ENCODE measurements at regions not wholly inside any gene's neighbourhood (a gene's known extent, or its start where the extent isn't known, plus 50 kb on each side); places are given as distances from the start of the nearest gene placed in this dataset.

GRCh38 chr6:44559486-44560270, 172.2 kb downstream of the CDC5L start:
- Mint-ChIP-seq H3K4me3 (ENCODE audit: unreplicated experiment) (no peak overlapping the region), H3K4me1 (ENCODE audit: insufficient read depth, unreplicated experiment) (peaks cover 11% of the 10 kb centered on the region), H3K9me3 (ENCODE audit: unreplicated experiment) (no peaks in the 10 kb centered on the region), H3K36me3 (ENCODE audit: insufficient read depth, unreplicated experiment) (no peaks in the 10 kb centered on the region), H3K27ac (ENCODE audit: low read depth, unreplicated experiment) (no peak overlapping the region), H3K27me3 (ENCODE audit: insufficient read depth, unreplicated experiment) (no peaks in the 10 kb centered on the region)
- ChIA-PET CTCF (interaction anchor here (0.6 kb wide), 1 partner anchor 749 kb away, joined by 3 read pairs; no protein-coding TSS in a partner anchor), POLR2A (no interaction called here)
- intact Hi-C loops (cut with micrococcal nuclease), result no loop called here
- BruUV-seq (replicated peaks), result no TSS peak
- TF ChIP-seq CTCF (IDR thresholded peaks at IDR 0.05; ENCODE audit: unreplicated experiment), result no peak
- DNase-seq (ENCODE audit: unreplicated experiment), result no peak

- Mint-ChIP-seq H3K27ac (ENCODE audit: low read depth, unreplicated experiment) (no peak overlapping the region), H3K36me3 (ENCODE audit: insufficient read depth, unreplicated experiment) (no peaks in the 10 kb centered on the region), H3K27me3 (ENCODE audit: insufficient read depth, unreplicated experiment) (no peaks in the 10 kb centered on the region), H3K4me1 (ENCODE audit: insufficient read depth, unreplicated experiment) (peaks cover 11% of the 10 kb centered on the region), H3K9me3 (ENCODE audit: unreplicated experiment) (no peaks in the 10 kb centered on the region), H3K4me3 (ENCODE audit: unreplicated experiment) (no peak overlapping the region)
- no peak for DNase-seq (ENCODE audit: unreplicated experiment)
- no peak for TF ChIP-seq CTCF (IDR thresholded peaks at IDR 0.05; ENCODE audit: unreplicated experiment)
- BruUV-seq (replicated peaks), result no TSS peak
- ChIA-PET CTCF (no interaction called here), POLR2A (no interaction called here)
- intact Hi-C loops (cut with micrococcal nuclease), result no loop called here
Observed at GRCh38 chr6:44560458-44561059, 173.1 kb downstream of the CDC5L start.

DNA sequence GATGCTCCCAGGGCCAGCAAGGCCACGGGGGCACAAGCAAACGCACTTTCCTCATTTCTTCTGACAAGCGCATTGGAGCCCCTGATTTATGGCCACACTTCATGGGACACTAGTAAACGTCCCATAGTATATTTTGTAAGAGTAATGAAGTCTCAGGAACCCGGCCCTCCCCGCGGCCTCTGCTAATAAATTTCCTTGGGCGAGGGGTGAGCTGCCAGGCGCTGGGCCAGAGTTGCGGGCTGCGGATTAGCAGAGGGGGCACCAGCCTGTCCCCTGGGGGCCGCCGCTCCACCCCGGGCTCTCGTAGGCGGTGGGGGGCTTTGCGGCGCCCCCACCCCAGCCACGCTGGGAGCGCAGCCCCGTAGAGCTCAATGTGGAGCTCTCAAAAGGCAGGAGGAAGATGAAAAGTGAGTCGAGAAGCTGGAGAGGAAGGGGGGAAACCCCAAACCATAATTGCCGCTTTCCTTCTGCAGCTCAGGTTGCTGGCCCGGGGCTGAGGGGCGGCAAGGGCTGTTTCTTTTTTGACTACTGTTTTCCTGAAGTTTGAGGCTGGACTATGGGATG, 173.6 kb downstream of the CDC5L start:
- Mint-ChIP-seq H3K27ac (ENCODE audit: low read depth, unreplicated experiment) (no peak overlapping the region), H3K27me3 (ENCODE audit: insufficient read depth, unreplicated experiment) (no peaks in the 10 kb centered on the region), H3K36me3 (ENCODE audit: insufficient read depth, unreplicated experiment) (no peaks in the 10 kb centered on the region), H3K4me1 (ENCODE audit: insufficient read depth, unreplicated experiment) (peaks cover 11% of the 10 kb centered on the region), H3K9me3 (ENCODE audit: unreplicated experiment) (no peaks in the 10 kb centered on the region), H3K4me3 (ENCODE audit: unreplicated experiment) (no peak overlapping the region)
- intact Hi-C loops (cut with micrococcal nuclease), result no loop called here
- ChIA-PET CTCF (no interaction called here), POLR2A (no interaction called here)
- no peak for TF ChIP-seq CTCF (IDR thresholded peaks at IDR 0.05; ENCODE audit: unreplicated experiment)
- no peak for DNase-seq (ENCODE audit: unreplicated experiment)
- BruUV-seq (replicated peaks), result no TSS peak

GRCh38 chr6:44561832-44562665, 174.5 kb downstream of the CDC5L start:
- DNase-seq (ENCODE audit: unreplicated experiment), result no peak
- no peak overlapping the region for H3K27ac Mint-ChIP-seq (ENCODE audit: low read depth, unreplicated experiment)
- BruUV-seq (replicated peaks), result no TSS peak
- peaks cover 11% of the 10 kb centered on the region for H3K4me1 Mint-ChIP-seq (ENCODE audit: insufficient read depth, unreplicated experiment)
- POLR2A ChIA-PET, result no interaction called here
- H3K4me3 Mint-ChIP-seq (ENCODE audit: unreplicated experiment), result no peak overlapping the region
- no peak for TF ChIP-seq CTCF (IDR thresholded peaks at IDR 0.05; ENCODE audit: unreplicated experiment)
- H3K9me3 Mint-ChIP-seq (ENCODE audit: unreplicated experiment), result no peaks in the 10 kb centered on the region
- CTCF ChIA-PET, result interaction anchor here (0.5 kb wide), 1 partner anchor 1280 kb away, joined by 4 read pairs; no protein-coding TSS in a partner anchor
- H3K36me3 Mint-ChIP-seq (ENCODE audit: insufficient read depth, unreplicated experiment), result no peaks in the 10 kb centered on the region
- intact Hi-C loops (cut with micrococcal nuclease), result no loop called here
- H3K27me3 Mint-ChIP-seq (ENCODE audit: insufficient read depth, unreplicated experiment), result no peaks in the 10 kb centered on the region

Measured in MCF 10A (cell line).